ENCODE measurements at regions not wholly inside any gene's neighbourhood (a gene's known extent, or its start where the extent isn't known, plus 50 kb on each side); places are given as distances from the start of the nearest gene placed in this dataset.

DNA sequence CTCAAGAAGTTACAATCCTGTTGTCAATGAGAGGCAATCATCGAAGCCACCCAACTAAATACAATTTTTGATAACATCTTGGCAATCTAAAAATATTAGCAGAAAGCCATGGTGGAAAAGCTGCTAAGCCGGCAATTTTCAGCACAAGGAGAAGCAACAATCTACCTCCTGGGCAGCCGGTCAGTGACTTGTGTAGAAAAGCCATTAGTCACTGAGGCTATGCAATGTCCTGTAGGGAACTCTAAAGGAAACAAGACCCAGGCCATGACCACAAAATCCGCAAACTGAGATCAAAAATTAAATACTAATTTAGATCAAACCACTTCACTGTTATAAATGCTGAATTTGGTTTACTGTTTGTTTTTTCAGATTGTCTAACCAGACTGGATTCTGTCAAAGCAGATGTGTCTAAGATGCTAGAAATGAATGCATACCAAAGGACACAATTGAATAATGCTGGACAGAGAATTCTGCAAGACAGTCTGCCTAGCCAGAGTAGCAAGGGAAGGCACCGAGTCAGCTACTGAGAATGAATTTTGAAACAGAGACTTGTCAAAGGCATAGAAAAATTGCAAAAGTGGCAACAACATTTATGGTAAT, 384.8 kb downstream of the PRELID2 start:
- TF ChIP-seq KDM3A (CRISPR knock-in tag; IDR thresholded peaks at IDR 0.05; ENCODE audit: low read depth) (no peak), POLR2AphosphoS5 (IDR thresholded peaks at IDR 0.05; ENCODE audit: low read depth, low read length) (no peak), RNF2 (conservative IDR thresholded peaks at IDR 0.05; ENCODE audit: low read depth) (no peak), RXRA (CRISPR knock-in tag; IDR thresholded peaks at IDR 0.05) (no peak), MXI1 (IDR thresholded peaks at IDR 0.05; ENCODE audit: borderline replicate concordance, low read depth, low read length) (no peak), ZNF138 (CRISPR knock-in tag; IDR thresholded peaks at IDR 0.05; ENCODE audit: low read depth) (no peak), CREB1 (IDR thresholded peaks at IDR 0.05) (no peak), CREB1 (CRISPR knock-in tag; IDR thresholded peaks at IDR 0.05) (no peak), RAD21 (CRISPR knock-in tag; IDR thresholded peaks at IDR 0.05) (no peak)
- TF ChIP-seq, protein P1, sequence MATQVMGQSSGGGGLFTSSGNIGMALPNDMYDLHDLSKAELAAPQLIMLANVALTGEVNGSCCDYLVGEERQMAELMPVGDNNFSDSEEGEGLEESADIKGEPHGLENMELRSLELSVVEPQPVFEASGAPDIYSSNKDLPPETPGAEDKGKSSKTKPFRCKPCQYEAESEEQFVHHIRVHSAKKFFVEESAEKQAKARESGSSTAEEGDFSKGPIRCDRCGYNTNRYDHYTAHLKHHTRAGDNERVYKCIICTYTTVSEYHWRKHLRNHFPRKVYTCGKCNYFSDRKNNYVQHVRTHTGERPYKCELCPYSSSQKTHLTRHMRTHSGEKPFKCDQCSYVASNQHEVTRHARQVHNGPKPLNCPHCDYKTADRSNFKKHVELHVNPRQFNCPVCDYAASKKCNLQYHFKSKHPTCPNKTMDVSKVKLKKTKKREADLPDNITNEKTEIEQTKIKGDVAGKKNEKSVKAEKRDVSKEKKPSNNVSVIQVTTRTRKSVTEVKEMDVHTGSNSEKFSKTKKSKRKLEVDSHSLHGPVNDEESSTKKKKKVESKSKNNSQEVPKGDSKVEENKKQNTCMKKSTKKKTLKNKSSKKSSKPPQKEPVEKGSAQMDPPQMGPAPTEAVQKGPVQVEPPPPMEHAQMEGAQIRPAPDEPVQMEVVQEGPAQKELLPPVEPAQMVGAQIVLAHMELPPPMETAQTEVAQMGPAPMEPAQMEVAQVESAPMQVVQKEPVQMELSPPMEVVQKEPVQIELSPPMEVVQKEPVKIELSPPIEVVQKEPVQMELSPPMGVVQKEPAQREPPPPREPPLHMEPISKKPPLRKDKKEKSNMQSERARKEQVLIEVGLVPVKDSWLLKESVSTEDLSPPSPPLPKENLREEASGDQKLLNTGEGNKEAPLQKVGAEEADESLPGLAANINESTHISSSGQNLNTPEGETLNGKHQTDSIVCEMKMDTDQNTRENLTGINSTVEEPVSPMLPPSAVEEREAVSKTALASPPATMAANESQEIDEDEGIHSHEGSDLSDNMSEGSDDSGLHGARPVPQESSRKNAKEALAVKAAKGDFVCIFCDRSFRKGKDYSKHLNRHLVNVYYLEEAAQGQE (IDR thresholded peaks at IDR 0.05; ENCODE audit: borderline replicate concordance in 1 of 2, low read depth in 1 of 2, low read length in 2 of 2): no peak

Data from HepG2 (cell line).